ENCODE measurements at regions not wholly inside any gene's neighbourhood (a gene's known extent, or its start where the extent isn't known, plus 50 kb on each side); places are given as distances from the start of the nearest gene placed in this dataset.

DNA sequence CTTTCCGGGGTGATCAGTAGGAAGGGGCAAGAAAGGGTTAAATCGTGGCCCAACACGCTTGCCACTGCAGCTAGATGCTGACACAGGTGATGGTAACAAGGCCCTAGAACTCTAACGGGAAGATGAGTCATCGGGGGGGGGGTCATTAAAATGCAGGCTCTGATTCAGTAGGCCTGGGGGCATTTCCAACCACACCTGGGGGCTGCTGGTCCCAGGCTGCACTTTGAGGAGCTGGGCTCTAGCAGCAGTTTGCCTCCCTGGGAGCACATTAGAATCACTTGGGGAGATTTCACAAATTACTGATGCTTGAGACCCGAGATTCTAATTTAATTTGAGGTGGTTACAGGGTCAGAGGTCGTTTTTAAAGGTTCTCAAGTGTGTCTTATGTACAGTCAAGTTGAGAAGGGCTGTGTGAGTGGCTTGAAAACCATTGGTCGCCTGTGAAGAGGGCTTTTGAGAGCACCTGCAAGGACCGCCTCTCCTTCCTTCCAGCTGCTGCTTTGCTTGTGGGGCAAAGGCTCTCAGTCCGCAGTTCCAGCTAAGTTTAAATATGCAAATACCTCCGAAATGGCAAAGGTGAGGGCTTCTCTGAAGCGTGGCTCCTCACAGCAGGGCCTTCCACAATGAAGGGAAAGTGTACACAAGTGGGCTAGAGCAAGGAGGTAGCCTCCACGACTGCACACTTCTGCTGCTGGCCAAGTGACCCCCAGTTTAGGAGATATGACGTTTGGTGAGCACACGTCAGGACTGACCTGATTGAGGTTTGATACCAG lies 84.2 kb upstream of the KCNK12 start:
- TF ChIP-seq, protein P1, sequence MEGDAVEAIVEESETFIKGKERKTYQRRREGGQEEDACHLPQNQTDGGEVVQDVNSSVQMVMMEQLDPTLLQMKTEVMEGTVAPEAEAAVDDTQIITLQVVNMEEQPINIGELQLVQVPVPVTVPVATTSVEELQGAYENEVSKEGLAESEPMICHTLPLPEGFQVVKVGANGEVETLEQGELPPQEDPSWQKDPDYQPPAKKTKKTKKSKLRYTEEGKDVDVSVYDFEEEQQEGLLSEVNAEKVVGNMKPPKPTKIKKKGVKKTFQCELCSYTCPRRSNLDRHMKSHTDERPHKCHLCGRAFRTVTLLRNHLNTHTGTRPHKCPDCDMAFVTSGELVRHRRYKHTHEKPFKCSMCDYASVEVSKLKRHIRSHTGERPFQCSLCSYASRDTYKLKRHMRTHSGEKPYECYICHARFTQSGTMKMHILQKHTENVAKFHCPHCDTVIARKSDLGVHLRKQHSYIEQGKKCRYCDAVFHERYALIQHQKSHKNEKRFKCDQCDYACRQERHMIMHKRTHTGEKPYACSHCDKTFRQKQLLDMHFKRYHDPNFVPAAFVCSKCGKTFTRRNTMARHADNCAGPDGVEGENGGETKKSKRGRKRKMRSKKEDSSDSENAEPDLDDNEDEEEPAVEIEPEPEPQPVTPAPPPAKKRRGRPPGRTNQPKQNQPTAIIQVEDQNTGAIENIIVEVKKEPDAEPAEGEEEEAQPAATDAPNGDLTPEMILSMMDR (IDR thresholded peaks at IDR 0.05) = no peak
- TF ChIP-seq EZH2phosphoT487 (IDR thresholded peaks at IDR 0.05) = no peak
- TF ChIP-seq EZH2 (IDR thresholded peaks at IDR 0.05) = no peak

Measured in neural progenitor cell (in vitro differentiated cells).